H9 (cell line): ENCODE measurements at regions not wholly inside any gene's neighbourhood (a gene's known extent, or its start where the extent isn't known, plus 50 kb on each side); places are given as distances from the start of the nearest gene placed in this dataset.

Source experiments
- DNase-seq: peaks from one replicate; pipeline ENCODE4 v3.0.0-alpha.2; 2017
- H2AFZ ChIP-seq: one replicate; pipeline ENCODE4 v1.6.1; 2013; ENCODE audit warnings: mild to moderate bottlenecking, low read length, control low read depth, moderate library complexity
- H2AK5ac ChIP-seq: 2 replicates; pipeline ENCODE4 v1.6.1; 2013; ENCODE audit warnings: low read length, control low read depth, mixed read lengths; ENCODE audit not compliant: insufficient read length
- H2BK120ac ChIP-seq: one replicate; pipeline ENCODE4 v1.6.1; 2013; ENCODE audit warnings: low read depth, mild to moderate bottlenecking, low read length, control low read depth, inconsistent platforms; ENCODE audit not compliant: poor library complexity, severe bottlenecking
- H2BK12ac ChIP-seq: 2 replicates; pipeline ENCODE4 v1.6.1; 2013; ENCODE audit warnings: low read length, control low read depth, mixed read lengths, low read depth; ENCODE audit not compliant: insufficient read length
- H2BK15ac ChIP-seq: 2 replicates; pipeline ENCODE4 v1.6.1; 2013; ENCODE audit warnings: low read depth, low read length, control low read depth
- H2BK20ac ChIP-seq: one replicate; pipeline ENCODE4 v1.6.1; 2013; ENCODE audit warnings: low read depth, mild to moderate bottlenecking, low read length, control low read depth, inconsistent platforms; ENCODE audit not compliant: poor library complexity, severe bottlenecking
- H2BK5ac ChIP-seq: 2 replicates; pipeline ENCODE4 v1.6.1; 2013; ENCODE audit warnings: low read length, control low read depth, mixed read lengths; ENCODE audit not compliant: insufficient read length
- H3K14ac ChIP-seq: 2 replicates; pipeline ENCODE4 v1.6.1; 2013; ENCODE audit warnings: low read length, control low read depth; ENCODE audit not compliant: insufficient read depth
- H3K18ac ChIP-seq: 2 replicates; pipeline ENCODE4 v1.6.1; 2013; ENCODE audit warnings: low read depth, mild to moderate bottlenecking, mixed read lengths, low read length, control low read depth; ENCODE audit not compliant: insufficient read length
- H3K23ac ChIP-seq: 2 replicates; pipeline ENCODE4 v1.6.1; 2013; ENCODE audit warnings: low read length, control low read depth, mixed read lengths, low read depth; ENCODE audit not compliant: insufficient read length
- H3K23me2 ChIP-seq: 2 replicates; pipeline ENCODE4 v1.6.1; 2013; ENCODE audit warnings: low read depth, mild to moderate bottlenecking, mixed read lengths, low read length, control low read depth; ENCODE audit not compliant: insufficient read length, poor library complexity, severe bottlenecking
- H3K27ac ChIP-seq: 2 replicates; pipeline ENCODE4 v1.5.1; 2013; ENCODE audit warnings: low read length, control low read depth, mixed read lengths, low read depth; ENCODE audit not compliant: insufficient read length
- H3K27me3 ChIP-seq: 2 replicates; pipeline ENCODE4 v1.6.1; 2013; ENCODE audit warnings: low read length, control low read depth, inconsistent platforms; ENCODE audit not compliant: insufficient read depth
- H3K4ac ChIP-seq: 2 replicates; pipeline ENCODE4 v1.6.1; 2013; ENCODE audit warnings: low read depth, mild to moderate bottlenecking, control low read depth, inconsistent platforms, low read length, moderate library complexity
- H3K4me1 ChIP-seq: 2 replicates; pipeline ENCODE4 v1.6.1; 2013; ENCODE audit warnings: low read length, control low read depth, inconsistent platforms; ENCODE audit not compliant: insufficient read depth
- H3K4me2 ChIP-seq: 2 replicates; pipeline ENCODE4 v1.6.1; 2013; ENCODE audit warnings: low read length, control low read depth, mixed read lengths; ENCODE audit not compliant: insufficient read length, insufficient read depth
- H3K56ac ChIP-seq: 2 replicates; pipeline ENCODE4 v1.6.1; 2013; ENCODE audit warnings: low read depth, mild to moderate bottlenecking, mixed read lengths, low read length, control low read depth; ENCODE audit not compliant: insufficient read length
- H3K79me1 ChIP-seq: 2 replicates; pipeline ENCODE4 v1.6.1; 2013; ENCODE audit warnings: low read depth, mild to moderate bottlenecking, moderate library complexity, low read length, control low read depth, inconsistent platforms; ENCODE audit not compliant: insufficient read depth, poor library complexity, severe bottlenecking
- H3K79me2 ChIP-seq: 2 replicates; pipeline ENCODE4 v1.6.1; 2013; ENCODE audit warnings: low read length, control low read depth, inconsistent platforms; ENCODE audit not compliant: insufficient read depth
- H3K9ac ChIP-seq: 2 replicates; pipeline ENCODE4 v1.6.1; 2013; ENCODE audit warnings: low read length, control low read depth, mixed read lengths; ENCODE audit not compliant: insufficient read length; ENCODE audit errors: extremely low read depth
- H3K9me3 ChIP-seq: one replicate; pipeline ENCODE4 v1.6.1; 2013; ENCODE audit warnings: low read depth, low read length, inconsistent platforms; ENCODE audit not compliant: control insufficient read depth
- H3T11ph ChIP-seq: one replicate; pipeline ENCODE4 v1.6.1; 2013; ENCODE audit warnings: mild to moderate bottlenecking, low read length, control low read depth, inconsistent platforms
- H4K20me1 ChIP-seq: one replicate; pipeline ENCODE4 v1.6.1; 2013; ENCODE audit not compliant: control insufficient read depth, insufficient read length, insufficient read depth
- H4K5ac ChIP-seq: 2 replicates; pipeline ENCODE4 v1.6.1; 2013; ENCODE audit warnings: low read depth, mild to moderate bottlenecking, mixed read lengths, low read length, control low read depth; ENCODE audit not compliant: insufficient read length
- H4K8ac ChIP-seq: replicated peaks from 2 replicates; pipeline ENCODE4 v1.6.1; 2013; ENCODE audit warnings: low read length, control low read depth, mixed read lengths, low read depth; ENCODE audit not compliant: insufficient read length
- H4K91ac ChIP-seq: 2 replicates; pipeline ENCODE4 v1.6.1; 2013; ENCODE audit warnings: low read depth, mild to moderate bottlenecking, moderate library complexity, mixed read lengths, low read length, control low read depth; ENCODE audit not compliant: insufficient read length
- H3K27ac Mint-ChIP-seq, 3 experiments: 2 replicates in 2 of 3; 3 replicates in 1 of 3; pipeline ENCODE4 v1.8.0; 2020 to 2021; ENCODE audit warnings: mixed read lengths in 3 of 3, mild to moderate bottlenecking in 1 of 3, moderate library complexity in 1 of 3
- H3K27me3 Mint-ChIP-seq: 2 replicates; pipeline ENCODE4 v1.8.0; 2021; ENCODE audit warnings: low read depth, mild to moderate bottlenecking, moderate library complexity, mixed read lengths
- H3K36me3 Mint-ChIP-seq, 3 experiments: 2 replicates in 2 of 3; 3 replicates in 1 of 3; pipeline ENCODE4 v1.8.0; 2020 to 2021; ENCODE audit warnings: low read depth in 3 of 3, mixed read lengths in 3 of 3; ENCODE audit not compliant: insufficient read depth in 1 of 3
- H3K4me1 Mint-ChIP-seq, 2 experiments: 2 replicates each; pipeline ENCODE4 v1.8.0; 2020; ENCODE audit warnings: mixed read lengths in 2 of 2
- H3K4me3 Mint-ChIP-seq, 2 experiments: 2 replicates in 1 of 2; 3 replicates in 1 of 2; pipeline ENCODE4 v1.8.0; 2020 to 2021; ENCODE audit warnings: mild to moderate bottlenecking in 2 of 2, mixed read lengths in 2 of 2, moderate library complexity in 1 of 2
- H3K9me3 Mint-ChIP-seq, 2 experiments: 2 replicates in 1 of 2; 3 replicates in 1 of 2; pipeline ENCODE4 v1.8.0; 2020; ENCODE audit warnings: mild to moderate bottlenecking in 2 of 2, mixed read lengths in 2 of 2, moderate library complexity in 1 of 2
- CTCF ChIP-seq: fragments of 200-600 bp; sonication (generic); conservative IDR thresholded peaks from 3 replicates; pipeline ENCODE4 v1.8.0; 2021; ENCODE audit warnings: antibody characterized with exemption, mild to moderate bottlenecking
- WGBS: extraction: QIAGEN DNeasy Blood & Tissue Kit; methylation state at CpG from one replicate; pipeline ENCODE4 v1.1.7; 2013; ENCODE audit warnings: missing lambda C conversion rate, low lambda C conversion rate, mixed read lengths; ENCODE audit not compliant: insufficient read length; ENCODE audit errors: extremely low coverage; 5-methylcytosine and 5-hydroxymethylcytosine counted together

DNA sequence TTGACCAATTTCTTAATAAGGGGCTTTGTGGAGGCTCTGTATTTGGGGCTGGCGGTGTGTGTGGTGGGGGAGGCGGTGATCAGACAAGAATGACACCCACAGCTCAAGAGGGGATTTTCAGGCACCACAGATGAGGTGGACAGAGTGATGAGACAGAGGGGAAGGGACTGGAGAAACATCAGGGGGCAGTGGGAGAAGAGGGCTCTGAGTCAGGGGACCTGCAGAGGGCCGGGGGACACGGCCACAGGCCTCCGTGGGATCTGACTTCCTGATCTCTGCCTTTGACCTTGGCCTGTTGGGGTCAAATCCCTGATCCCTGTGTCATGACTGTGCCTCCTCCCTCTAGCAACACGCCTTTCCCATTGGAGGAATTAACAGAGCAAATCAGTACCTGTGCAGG, 197.7 kb downstream of the C9orf50 start:
- no peaks in the 10 kb centered on the region for H3K23me2 ChIP-seq
- Mint-ChIP-seq H3K4me1 (peaks cover 2 to 18% of the 10 kb centered on the region in 2 experiments; a peak in 3 of 4 replicates), H3K36me3 (no peaks in the 10 kb centered on the region; a peak in 1 of 7 replicates), H3K9me3 (no peaks in the 10 kb centered on the region; a peak in 1 of 5 replicates), H3K4me3 (no peak overlapping the region), H3K27me3 (peaks cover 29% of the 10 kb centered on the region), H3K27ac (no peak overlapping the region)
- H2AK5ac ChIP-seq, result no peak overlapping the region
- no peak overlapping the region for H3K56ac ChIP-seq
- no peak for TF ChIP-seq CTCF
- H2BK12ac ChIP-seq, result no peak overlapping the region
- no peak overlapping the region for H4K91ac ChIP-seq
- no peak for DNase-seq
- H2BK120ac ChIP-seq, result no peak overlapping the region
- no peak overlapping the region for H4K5ac ChIP-seq
- H4K20me1 ChIP-seq, result no peaks in the 10 kb centered on the region
- no peaks in the 10 kb centered on the region for H3K9me3 ChIP-seq
- H3T11ph ChIP-seq, result no peak overlapping the region
- H3K4me1 ChIP-seq, result no peaks in the 10 kb centered on the region
- no peak overlapping the region for H2BK15ac ChIP-seq
- H3K4ac ChIP-seq, result no peak overlapping the region
- no peaks in the 10 kb centered on the region for H3K79me1 ChIP-seq
- no peaks in the 10 kb centered on the region for H3K79me2 ChIP-seq
- no peak overlapping the region for H2BK20ac ChIP-seq
- H3K14ac ChIP-seq, result no peak overlapping the region; the same call in 1 of the 2 replicates
- H2BK5ac ChIP-seq, result no peak overlapping the region
- no peak overlapping the region for H4K8ac ChIP-seq
- H3K18ac ChIP-seq, result no peak overlapping the region
- H3K27ac ChIP-seq, result no peak overlapping the region
- no CpG with 5 or more reads among the region's 6 CpGs for WGBS
- no peak overlapping the region for H2AFZ ChIP-seq
- H3K9ac ChIP-seq, result no peak overlapping the region
- H3K23ac ChIP-seq, result no peak overlapping the region
- H3K27me3 ChIP-seq, result no peaks in the 10 kb centered on the region
- no peak overlapping the region for H3K4me2 ChIP-seq
